K562 (cell line): ENCODE measurements at regions not wholly inside any gene's neighbourhood (a gene's known extent, or its start where the extent isn't known, plus 50 kb on each side); places are given as distances from the start of the nearest gene placed in this dataset.

ENCODE experiments used
- ATAC-seq: fragments of 200-7000 bp; cut with Tn5 transposase; 3 replicates; pipeline ENCODE4 v1.9.1; 2020; ENCODE audit warnings: moderate library complexity
- BruUV-seq: library from RNA; stranded (reverse); fragments of 400-500 nt; replicated peaks from 2 replicates; lab custom pipeline; 2021; lab: Mats Ljungman, UMichigan
- CTCF ChIA-PET: fragments of 300-600 bp; formaldehyde crosslinking; extraction: SDS; loops from one replicate; lab custom pipeline; 2021; ENCODE audit warnings: low intra/inter-chr PET ratio; lab: Yijun Ruan, JAX
- POLR2A ChIA-PET: fragments of 300-600, 350-650 bp; sonication (Branson Sonifier 250); formaldehyde crosslinking; extraction: SDS; loops from one replicate; lab custom pipeline; 2021; ENCODE audit warnings: antibody characterized with exemption, inconsistent platforms; lab: Yijun Ruan, JAX
- DNase-seq, 4 experiments: peaks; one replicate each; pipeline versions ENCODE4 v3.0.0 to v3.0.0-alpha.2; 2011 to 2018; ENCODE audit warnings: low spot score in 3 of 4, mixed read lengths in 3 of 4; ENCODE audit errors: extremely low read depth in 1 of 4
- FAIRE-seq: peaks from 2 replicates; lab custom pipeline; 2011; peaks lifted over from hg19 to GRCh38; lab: Jason Lieb, UNC
- H2AFZ ChIP-seq: 2 replicates; pipeline ENCODE4 v1.6.0; 2011; ENCODE audit warnings: low read depth, low read length, control low read depth, inconsistent platforms
- H3K27ac ChIP-seq: fragments of 200-600 bp; 3 replicates; pipeline ENCODE4 v1.8.0; 2011; ENCODE audit warnings: low read depth, mild to moderate bottlenecking, control low read depth, inconsistent platforms, low read length, moderate library complexity, mixed read lengths; ENCODE audit errors: extremely low read depth
- H3K27me3 ChIP-seq, 2 experiments: fragments of 300-600 bp in 1 of 2; 2 replicates in 1 of 2; 3 replicates in 1 of 2; pipeline versions ENCODE4 v1.6.0 to v1.8.0; 2011; ENCODE audit warnings: inconsistent platforms in 2 of 2, low read length in 2 of 2, mild to moderate bottlenecking in 1 of 2, mixed read lengths in 1 of 2, moderate library complexity in 1 of 2; ENCODE audit not compliant: control insufficient read depth in 2 of 2, insufficient read depth in 2 of 2
- H3K36me3 ChIP-seq: fragments of 300-600 bp; 3 replicates; pipeline ENCODE4 v1.8.0; 2011; ENCODE audit warnings: mild to moderate bottlenecking, low read length, inconsistent platforms; ENCODE audit not compliant: control insufficient read depth, insufficient read depth
- H3K4me1 ChIP-seq, 2 experiments: fragments of 200-600 bp in 1 of 2; replicated peaks in 1 of 2; 2 replicates in 1 of 2; 3 replicates in 1 of 2; pipeline versions ENCODE4 v1.5.1 to v1.8.0; 2011; ENCODE audit warnings: inconsistent platforms in 2 of 2, low read length in 2 of 2, mild to moderate bottlenecking in 1 of 2, mixed read lengths in 1 of 2, moderate library complexity in 1 of 2; ENCODE audit not compliant: control insufficient read depth in 2 of 2, insufficient read depth in 2 of 2
- H3K4me2 ChIP-seq: 2 replicates; pipeline ENCODE4 v1.6.1; 2011; ENCODE audit warnings: low read length, control low read depth, inconsistent platforms, mixed read lengths; ENCODE audit not compliant: insufficient read depth
- H3K4me3 ChIP-seq: fragments of 200-600 bp; sonication (generic), shearing (Covaris generic); 2 replicates; pipeline ENCODE4 v1.5.1; 2016; ENCODE audit warnings: control low read depth, inconsistent platforms
- H3K79me2 ChIP-seq: fragments of 200-600 bp; 3 replicates; pipeline ENCODE4 v1.8.0; 2011; ENCODE audit warnings: low read length, inconsistent platforms; ENCODE audit not compliant: control insufficient read depth, insufficient read depth
- H3K9ac ChIP-seq, 2 experiments: 2 replicates each; pipeline versions ENCODE4 v1.6.0 to v1.6.1; 2011; ENCODE audit warnings: low read depth in 2 of 2, low read length in 2 of 2, control low read depth in 1 of 2, inconsistent platforms in 1 of 2, mild to moderate bottlenecking in 1 of 2, mixed read lengths in 1 of 2; ENCODE audit not compliant: insufficient read depth in 1 of 2
- H3K9me1 ChIP-seq: one replicate; pipeline ENCODE4 v1.6.0; 2011; ENCODE audit warnings: inconsistent platforms, mild to moderate bottlenecking, low read length, moderate library complexity; ENCODE audit not compliant: control insufficient read depth, insufficient read depth
- H3K9me3 ChIP-seq: replicated peaks from 2 replicates; pipeline ENCODE4 v1.5.1; 2011; ENCODE audit warnings: low read depth, low read length, inconsistent platforms; ENCODE audit not compliant: control insufficient read depth, insufficient read depth
- H4K20me1 ChIP-seq: replicated peaks from 2 replicates; pipeline ENCODE4 v1.6.1; 2011; ENCODE audit warnings: low read length, inconsistent platforms, mixed read lengths; ENCODE audit not compliant: control insufficient read depth, insufficient read depth
- DNMT1 ChIP-seq: fragments of 450-650 bp; IDR thresholded peaks from 2 replicates; pipeline ENCODE4 v1.6.1; 2016; ENCODE audit warnings: antibody characterized with exemption, mild to moderate bottlenecking
- EP400 ChIP-seq: fragments of 450-650 bp; IDR thresholded peaks from 2 replicates; pipeline ENCODE4 v1.6.1; 2017; ENCODE audit warnings: antibody characterized with exemption, mild to moderate bottlenecking, moderate library complexity
- MITF ChIP-seq: IDR thresholded peaks from 2 replicates; pipeline ENCODE4 v1.6.1; 2014; ENCODE audit warnings: antibody characterized with exemption
- PPARD ChIP-seq: fragments of 250-450 bp; sonication (Bioruptor Pico); IDR thresholded peaks from 2 replicates; pipeline ENCODE4 v1.8.0; 2022; ENCODE audit warnings: inconsistent platforms, mild to moderate bottlenecking, moderate library complexity
- PTRF ChIP-seq: fragments of 450-650 bp; IDR thresholded peaks from 2 replicates; pipeline ENCODE4 v1.6.1; 2016; ENCODE audit warnings: mild to moderate bottlenecking, missing genetic modification characterization, missing compliant biosample characterization
- TCF3 ChIP-seq: sonication (generic); formaldehyde crosslinking; IDR thresholded peaks from 2 replicates; pipeline ENCODE4 v1.4.0; 2020; ENCODE audit warnings: mild to moderate bottlenecking, missing genetic modification reagents
- TEAD1 ChIP-seq, 2 experiments: fragments of 450-650 bp in 1 of 2; sonication (generic) in 1 of 2; formaldehyde crosslinking; IDR thresholded peaks; 2 replicates each; pipeline versions ENCODE4 v1.4.0 to v1.8.0; 2020 to 2022; ENCODE audit warnings: mild to moderate bottlenecking in 2 of 2, missing genetic modification reagents in 1 of 2
- USF1 ChIP-seq: sonication (generic); formaldehyde crosslinking; IDR thresholded peaks from 2 replicates; pipeline ENCODE4 v1.9.0; 2022; ENCODE audit warnings: mild to moderate bottlenecking, missing genetic modification reagents
- XRCC3 ChIP-seq: fragments of 450-650 bp; IDR thresholded peaks from 2 replicates; pipeline ENCODE4 v1.6.1; 2017; ENCODE audit warnings: mild to moderate bottlenecking, moderate library complexity
- ZNF280B ChIP-seq: fragments of 250-450 bp; sonication (Bioruptor Pico); IDR thresholded peaks from 2 replicates; pipeline ENCODE4 v1.5.1; 2021; ENCODE audit warnings: mild to moderate bottlenecking
- WGBS: fragments of 100-300 bp; shearing (Covaris generic); methylation state at CpG from one replicate; pipeline ENCODE4 v1.1.6; 2016; ENCODE audit warnings: low coverage, mixed read lengths; ENCODE audit not compliant: insufficient coverage; ENCODE audit errors: missing lambda C conversion rate; 5-methylcytosine and 5-hydroxymethylcytosine counted together
- in situ Hi-C: fragments of 300-500 bp; cut with MboI; formaldehyde crosslinking; loops from 4 replicates; pipeline ENCODE4 v1.15.0; 2018; ENCODE audit warnings: inconsistent platforms, mixed read lengths
- intact Hi-C: fragments of 100-400 bp; cut with micrococcal nuclease; formaldehyde crosslinking; loops from 2 replicates; pipeline ENCODE4 v1.14.2; 2022

GRCh38 chr4:34854451-34854850, 1389.9 kb downstream of the ARAP2 start:
- Histone ChIP-seq H3K79me2 (no peaks in the 10 kb centered on the region), H3K4me2 (no peak overlapping the region), H3K4me3 (no peak overlapping the region), H2AFZ (no peak overlapping the region), H3K9me3 (no peaks in the 10 kb centered on the region), H3K9ac (no peak overlapping the region), H4K20me1 (no peaks in the 10 kb centered on the region), H3K36me3 (no peaks in the 10 kb centered on the region), H3K4me1 (no peaks in the 10 kb centered on the region)
- BruUV-seq = no TSS peak
- whole genome bisulfite sequencing = 0% methylated on average over 1 of the region's 1 CpG
- FAIRE-seq (no peak), DNase-seq (no peak)
- in situ Hi-C loops = no loop called here
- POLR2A ChIA-PET = no interaction called here
- no peak for TF ChIP-seq DNMT1
- TF ChIP-seq PPARD (CRISPR knock-in tag) = no peak
- TF ChIP-seq TEAD1 (CRISPR knock-in tag; IDR thresholded peaks at IDR 0.05) = no peak
- no peak for TF ChIP-seq MITF
- no peak for TF ChIP-seq ZNF280B (CRISPR knock-in tag)
- no peak for TF ChIP-seq USF1 (CRISPR knock-in tag)
- no peak for TF ChIP-seq PTRF
- no peak for TF ChIP-seq XRCC3
- no peak for TF ChIP-seq EP400
- no peak for TF ChIP-seq TCF3 (CRISPR knock-in tag)
- TF ChIP-seq, all 486 proteins: peak for 0
- CTCF ChIA-PET = no interaction called here
- H3K27ac ChIP-seq = no peak overlapping the region
- no peaks in the 10 kb centered on the region for H3K27me3 ChIP-seq
- no peaks in the 10 kb centered on the region for H3K9me1 ChIP-seq
- no peak for ATAC-seq
- intact Hi-C loops = no loop called here
